ENCODE measurements at regions not wholly inside any gene's neighbourhood (a gene's known extent, or its start where the extent isn't known, plus 50 kb on each side); places are given as distances from the start of the nearest gene placed in this dataset.

DNA sequence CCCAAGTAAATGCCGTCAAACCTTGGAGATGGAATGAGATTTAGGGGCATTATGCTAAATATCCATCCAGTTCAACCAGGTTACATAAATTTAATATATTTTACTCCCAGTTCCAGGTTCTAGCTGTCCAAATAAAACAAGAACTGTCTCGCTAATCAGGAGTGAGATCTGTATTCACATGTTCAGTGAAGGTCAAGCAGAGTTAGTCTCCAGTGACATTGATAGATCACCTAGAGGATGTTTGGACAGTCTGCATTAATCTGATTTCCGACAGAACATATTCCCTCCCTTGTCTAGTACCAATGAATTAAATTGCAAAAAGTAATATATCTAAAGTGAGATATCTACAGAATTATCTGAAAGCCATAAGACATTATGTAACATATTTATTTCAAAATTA is 979.4 kb upstream of the CNTNAP5 start:
- no peaks in the 10 kb centered on the region for H3K36me3 Mint-ChIP-seq (ENCODE audit: low read depth)
- DNase-seq (no peak), ATAC-seq (no peak)
- ChIA-PET CTCF (no interaction called here), POLR2A (no interaction called here)
- H3K4me3 Mint-ChIP-seq, result no peak overlapping the region
- peaks cover 11% of the 10 kb centered on the region for H3K9me3 Mint-ChIP-seq (ENCODE audit: insufficient read depth)
- no peak overlapping the region for H3K27ac Mint-ChIP-seq
- no peaks in the 10 kb centered on the region for H3K4me1 Mint-ChIP-seq (ENCODE audit: low read depth)
- H3K27me3 Mint-ChIP-seq (ENCODE audit: low read depth), result no peaks in the 10 kb centered on the region

DNA sequence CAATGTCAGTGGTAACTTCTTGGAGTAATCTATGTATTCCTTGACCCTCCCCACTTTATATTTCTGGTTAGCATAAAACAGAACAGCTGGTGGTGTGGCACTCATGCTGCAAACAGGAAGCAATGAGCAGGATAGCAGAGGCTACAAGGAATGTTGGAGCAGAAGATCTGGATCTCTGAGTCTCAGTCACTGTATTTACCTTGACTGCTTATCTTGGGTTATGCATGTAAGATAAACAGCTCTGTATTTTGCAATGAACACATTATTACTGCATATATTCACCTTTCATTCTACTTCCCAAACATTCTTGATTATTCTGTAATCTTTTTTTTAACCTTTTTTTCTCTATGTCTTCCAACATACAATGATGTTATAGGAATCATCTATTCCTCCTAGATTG is 977.9 kb upstream of the CNTNAP5 start:
- no peaks in the 10 kb centered on the region for H3K4me1 Mint-ChIP-seq (ENCODE audit: low read depth)
- H3K9me3 Mint-ChIP-seq (ENCODE audit: insufficient read depth), result peaks cover 16% of the 10 kb centered on the region
- ATAC-seq (no peak), DNase-seq (no peak)
- H3K27ac Mint-ChIP-seq, result no peak overlapping the region
- no peaks in the 10 kb centered on the region for H3K36me3 Mint-ChIP-seq (ENCODE audit: low read depth)
- ChIA-PET CTCF (no interaction called here), POLR2A (no interaction called here)
- no peaks in the 10 kb centered on the region for H3K27me3 Mint-ChIP-seq (ENCODE audit: low read depth)
- no peak overlapping the region for H3K4me3 Mint-ChIP-seq

DNA sequence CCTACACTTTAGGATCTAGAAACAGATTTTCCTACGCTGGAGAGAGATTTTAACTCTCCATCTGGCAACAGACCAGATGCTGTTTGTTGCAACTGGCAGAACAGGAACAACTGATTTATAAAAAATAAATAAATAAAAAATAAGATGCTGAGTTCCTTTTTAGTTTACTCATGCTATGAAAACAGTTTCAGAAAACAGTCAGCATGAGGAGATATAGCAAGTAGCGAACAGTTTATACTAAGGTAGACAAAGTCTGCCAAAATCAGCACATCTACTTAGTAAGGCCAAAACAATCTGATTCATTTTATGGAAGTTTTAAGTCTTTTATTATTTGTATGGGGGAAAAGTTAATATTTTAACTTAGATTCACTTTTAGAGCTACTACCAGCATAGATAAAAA is 974.0 kb upstream of the CNTNAP5 start:
- Mint-ChIP-seq H3K9me3 (ENCODE audit: insufficient read depth) (peaks cover 11% of the 10 kb centered on the region), H3K27me3 (ENCODE audit: low read depth) (no peaks in the 10 kb centered on the region), H3K4me3 (no peak overlapping the region), H3K4me1 (ENCODE audit: low read depth) (no peaks in the 10 kb centered on the region), H3K27ac (no peak overlapping the region), H3K36me3 (ENCODE audit: low read depth) (no peaks in the 10 kb centered on the region)
- DNase-seq, result no peak
- ATAC-seq, result no peak
- ChIA-PET POLR2A (no interaction called here), CTCF (no interaction called here)

DNA sequence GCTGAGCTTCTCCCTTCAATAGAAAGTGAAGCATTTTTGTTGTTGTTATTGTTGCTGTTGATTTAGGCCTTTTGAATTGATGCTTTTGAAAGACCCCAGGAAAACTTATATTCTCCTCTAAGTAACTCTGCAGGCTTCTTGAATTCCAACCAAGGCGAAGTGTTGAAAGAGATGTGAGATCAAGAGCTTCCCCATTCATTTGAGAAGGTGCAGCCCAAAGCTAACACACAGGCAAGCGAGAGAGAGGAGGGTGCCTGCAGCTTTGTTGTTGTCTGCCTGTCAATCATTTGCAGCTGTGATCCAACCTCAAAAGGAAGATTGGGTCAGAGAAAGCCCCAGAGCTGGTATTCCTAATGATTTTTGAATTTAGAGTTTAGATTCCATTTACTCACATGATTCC is 963.6 kb upstream of the CNTNAP5 start:
- ATAC-seq (no peak), DNase-seq (no peak)
- Mint-ChIP-seq H3K36me3 (ENCODE audit: low read depth) (no peaks in the 10 kb centered on the region), H3K27me3 (ENCODE audit: low read depth) (no peaks in the 10 kb centered on the region), H3K4me1 (ENCODE audit: low read depth) (no peaks in the 10 kb centered on the region), H3K27ac (no peak overlapping the region), H3K4me3 (no peak overlapping the region), H3K9me3 (ENCODE audit: insufficient read depth) (peaks cover 37% of the 10 kb centered on the region)
- CTCF ChIA-PET, result no interaction called here
- POLR2A ChIA-PET, result no interaction called here

DNA sequence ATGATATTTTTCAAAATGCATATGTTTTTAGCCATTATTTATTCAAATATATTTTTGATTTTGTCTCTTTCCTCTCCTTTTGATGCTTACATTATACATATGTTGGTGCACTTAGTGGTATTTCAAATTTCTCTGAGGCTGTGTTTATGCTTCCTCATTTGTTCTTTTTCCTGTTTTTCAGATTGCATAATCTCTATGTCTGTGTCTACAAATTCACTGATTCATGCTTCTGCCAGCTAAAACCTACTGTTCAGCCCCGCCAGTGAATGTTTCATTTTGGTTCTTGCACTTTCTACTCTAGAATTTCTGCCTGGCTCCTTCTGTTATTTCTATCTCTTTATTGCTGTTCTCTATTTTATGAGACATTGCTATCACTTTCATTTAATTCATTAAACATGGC is 951.7 kb upstream of the CNTNAP5 start:
- no peak overlapping the region for H3K27ac Mint-ChIP-seq
- H3K4me3 Mint-ChIP-seq, result no peak overlapping the region
- H3K36me3 Mint-ChIP-seq (ENCODE audit: low read depth), result no peaks in the 10 kb centered on the region
- H3K4me1 Mint-ChIP-seq (ENCODE audit: low read depth), result no peaks in the 10 kb centered on the region
- no peak for ATAC-seq
- DNase-seq, result no peak
- peaks cover 6% of the 10 kb centered on the region for H3K9me3 Mint-ChIP-seq (ENCODE audit: insufficient read depth)
- ChIA-PET POLR2A (no interaction called here), CTCF (no interaction called here)
- H3K27me3 Mint-ChIP-seq (ENCODE audit: low read depth), result no peaks in the 10 kb centered on the region

DNA sequence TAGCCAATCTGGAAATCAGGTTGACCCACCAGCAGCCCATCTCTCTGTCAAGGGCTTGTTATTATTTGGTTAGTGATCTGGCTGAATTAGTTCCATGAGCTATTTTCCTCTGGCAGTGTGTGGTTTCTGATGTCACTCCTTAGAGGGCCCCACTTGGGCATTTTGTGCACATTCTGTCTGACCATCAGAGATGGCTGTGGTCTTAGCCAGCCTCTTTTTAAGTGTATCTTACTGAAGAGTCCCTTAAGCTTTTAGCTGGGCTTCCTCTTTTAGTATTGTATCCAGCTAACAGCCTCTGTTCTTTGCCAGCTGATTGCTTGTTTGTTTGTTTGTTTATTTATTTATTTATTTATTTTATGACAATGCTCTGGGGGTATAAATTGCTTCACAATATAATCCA is 951.1 kb upstream of the CNTNAP5 start:
- DNase-seq, result no peak
- H3K27me3 Mint-ChIP-seq (ENCODE audit: low read depth), result no peaks in the 10 kb centered on the region
- peaks cover 6% of the 10 kb centered on the region for H3K9me3 Mint-ChIP-seq (ENCODE audit: insufficient read depth)
- POLR2A ChIA-PET, result no interaction called here
- H3K36me3 Mint-ChIP-seq (ENCODE audit: low read depth), result no peaks in the 10 kb centered on the region
- no peak overlapping the region for H3K27ac Mint-ChIP-seq
- ATAC-seq, result no peak
- H3K4me3 Mint-ChIP-seq, result no peak overlapping the region
- no peaks in the 10 kb centered on the region for H3K4me1 Mint-ChIP-seq (ENCODE audit: low read depth)
- CTCF ChIA-PET, result no interaction called here

DNA sequence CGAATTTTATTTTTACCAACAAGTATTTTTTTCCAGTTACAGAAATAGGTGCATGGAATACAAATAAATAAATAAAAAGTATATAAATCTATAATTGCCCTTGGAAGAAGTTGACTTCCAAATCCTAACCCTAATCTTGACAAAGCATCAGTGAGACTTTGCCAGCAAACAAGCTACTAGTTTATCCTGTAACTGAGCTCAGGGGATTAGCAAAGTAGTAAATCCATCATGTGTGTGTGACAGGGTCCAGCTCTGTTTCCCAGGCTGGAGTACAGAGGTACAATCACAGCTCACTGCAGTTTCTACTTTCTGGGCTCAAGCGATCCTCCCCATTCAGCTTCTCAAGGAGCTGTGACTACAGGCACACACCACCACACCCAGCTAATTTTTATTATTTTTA is 948.0 kb upstream of the CNTNAP5 start:
- no peak for DNase-seq
- ChIA-PET POLR2A (no interaction called here), CTCF (no interaction called here)
- no peak for ATAC-seq
- H3K36me3 Mint-ChIP-seq (ENCODE audit: low read depth), result no peaks in the 10 kb centered on the region
- H3K9me3 Mint-ChIP-seq (ENCODE audit: insufficient read depth), result peaks cover 16% of the 10 kb centered on the region
- H3K27me3 Mint-ChIP-seq (ENCODE audit: low read depth), result no peaks in the 10 kb centered on the region
- no peaks in the 10 kb centered on the region for H3K4me1 Mint-ChIP-seq (ENCODE audit: low read depth)
- no peak overlapping the region for H3K4me3 Mint-ChIP-seq
- H3K27ac Mint-ChIP-seq, result no peak overlapping the region

DNA sequence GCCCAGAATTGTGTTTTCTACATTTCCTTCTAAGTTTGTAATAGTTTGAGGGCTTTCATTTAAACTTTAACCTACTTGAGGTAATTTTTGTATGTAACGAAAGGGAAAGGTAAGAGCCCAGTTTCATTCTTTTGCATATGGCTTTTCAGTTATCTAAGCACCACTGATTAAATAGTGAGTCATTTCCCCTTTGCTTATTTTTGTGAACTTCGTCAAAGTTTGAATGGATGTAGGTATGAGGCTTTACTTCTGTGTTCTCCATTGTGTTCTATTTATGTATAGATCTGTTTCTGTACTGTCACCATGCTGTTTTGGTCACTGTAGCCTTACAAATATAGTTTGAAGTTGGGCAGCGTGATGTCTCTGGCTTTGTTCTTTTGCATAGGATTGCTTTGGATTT is 944.8 kb upstream of the CNTNAP5 start:
- POLR2A ChIA-PET, result no interaction called here
- H3K4me3 Mint-ChIP-seq, result no peak overlapping the region
- peaks cover 16% of the 10 kb centered on the region for H3K9me3 Mint-ChIP-seq (ENCODE audit: insufficient read depth)
- no peaks in the 10 kb centered on the region for H3K36me3 Mint-ChIP-seq (ENCODE audit: low read depth)
- H3K27me3 Mint-ChIP-seq (ENCODE audit: low read depth), result no peaks in the 10 kb centered on the region
- CTCF ChIA-PET, result no interaction called here
- no peak for ATAC-seq
- no peaks in the 10 kb centered on the region for H3K4me1 Mint-ChIP-seq (ENCODE audit: low read depth)
- no peak overlapping the region for H3K27ac Mint-ChIP-seq
- no peak for DNase-seq

DNA sequence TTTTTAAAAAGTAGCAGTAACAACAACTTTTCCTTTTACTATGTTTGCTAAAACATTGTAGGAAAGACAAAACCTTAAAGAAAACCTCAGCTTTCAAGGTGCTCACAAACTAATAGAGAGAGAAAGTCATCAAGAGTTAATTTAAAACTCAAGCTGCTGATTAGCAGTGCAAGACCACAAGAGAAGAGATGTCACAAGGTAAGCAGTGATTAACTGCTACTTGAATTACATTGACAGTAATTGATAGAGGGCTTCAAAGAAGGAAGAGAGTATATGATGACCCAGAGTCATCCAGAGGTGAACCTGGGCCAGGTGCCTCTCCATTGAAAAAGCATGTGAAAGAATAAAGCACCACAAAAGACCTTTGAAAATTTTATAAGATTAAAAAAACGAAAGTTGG is 939.6 kb upstream of the CNTNAP5 start:
- POLR2A ChIA-PET, result no interaction called here

DNA sequence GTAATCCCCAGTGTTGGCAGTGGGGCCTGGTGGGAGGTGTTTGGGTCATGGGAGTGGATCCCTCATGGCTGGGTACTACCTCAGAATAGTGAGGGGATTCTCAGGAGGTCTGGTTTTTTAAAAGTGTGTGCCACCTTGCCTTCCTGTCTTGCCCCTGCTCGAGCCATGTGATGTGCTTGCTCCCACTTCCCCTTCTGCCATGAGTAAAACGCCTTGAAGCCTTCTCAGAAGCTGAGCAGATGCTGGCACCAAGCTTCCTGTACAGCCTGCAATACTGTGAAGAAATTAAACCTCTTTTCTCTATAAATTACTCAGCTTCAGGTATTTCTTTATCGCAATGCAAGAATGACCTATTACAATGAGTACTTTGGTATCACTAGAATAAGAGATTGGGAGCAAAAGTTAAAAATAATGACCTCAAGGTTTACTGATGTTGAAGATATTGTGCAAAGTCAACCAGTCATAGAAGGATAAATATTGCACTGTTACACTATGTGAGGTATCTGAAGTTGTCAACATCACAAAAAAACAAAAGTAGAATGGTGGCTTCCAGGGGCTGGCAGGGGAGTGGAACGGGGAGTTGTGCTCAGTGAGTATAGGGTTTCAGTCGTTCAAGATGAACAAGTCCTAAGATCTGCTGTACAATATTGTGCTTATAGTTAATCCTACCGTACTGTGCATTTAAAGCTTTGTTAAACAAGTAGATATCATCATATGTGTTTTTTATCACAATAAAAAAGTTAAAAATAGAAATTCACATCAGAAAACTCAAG is 938.3 kb upstream of the CNTNAP5 start:
- ATAC-seq, result no peak
- CTCF ChIA-PET, result no interaction called here
- no peak overlapping the region for H3K27ac Mint-ChIP-seq

More for the DNA sequence above, 939.6 kb upstream of the CNTNAP5 start:
- no peaks in the 10 kb centered on the region for H3K4me1 Mint-ChIP-seq (ENCODE audit: low read depth)
- H3K4me3 Mint-ChIP-seq, result no peak overlapping the region
- no peaks in the 10 kb centered on the region for H3K27me3 Mint-ChIP-seq (ENCODE audit: low read depth)
- H3K27ac Mint-ChIP-seq, result no peak overlapping the region
- ATAC-seq (no peak), DNase-seq (no peak)
- CTCF ChIA-PET, result no interaction called here
- no peaks in the 10 kb centered on the region for H3K36me3 Mint-ChIP-seq (ENCODE audit: low read depth)
- peaks cover 5% of the 10 kb centered on the region for H3K9me3 Mint-ChIP-seq (ENCODE audit: insufficient read depth)

DNA sequence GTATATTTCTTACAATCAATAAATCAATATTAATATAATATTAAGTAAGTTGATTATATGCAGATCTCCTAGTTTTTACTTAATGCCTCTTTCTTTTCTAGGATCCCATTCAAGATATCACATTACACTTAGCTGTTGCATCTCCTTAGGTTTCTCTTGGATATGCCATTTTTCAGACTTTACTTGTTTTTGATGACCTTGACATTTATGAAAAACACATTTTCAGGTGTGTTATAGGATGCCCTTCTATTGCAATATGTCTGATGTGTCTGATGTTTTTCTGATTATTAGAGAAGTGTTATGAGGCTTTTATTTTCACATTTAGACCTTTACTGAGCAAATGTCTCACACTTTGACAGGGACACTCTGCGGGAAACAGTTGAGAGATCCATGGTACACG is 933.6 kb upstream of the CNTNAP5 start:
- no peaks in the 10 kb centered on the region for H3K4me1 Mint-ChIP-seq (ENCODE audit: low read depth)
- no peaks in the 10 kb centered on the region for H3K27me3 Mint-ChIP-seq (ENCODE audit: low read depth)
- DNase-seq (no peak), ATAC-seq (no peak)
- ChIA-PET CTCF (no interaction called here), POLR2A (no interaction called here)
- no peak overlapping the region for H3K27ac Mint-ChIP-seq
- peaks cover 5% of the 10 kb centered on the region for H3K9me3 Mint-ChIP-seq (ENCODE audit: insufficient read depth)
- no peaks in the 10 kb centered on the region for H3K36me3 Mint-ChIP-seq (ENCODE audit: low read depth)
- no peak overlapping the region for H3K4me3 Mint-ChIP-seq

More for the DNA sequence above, 938.3 kb upstream of the CNTNAP5 start:
- Mint-ChIP-seq H3K27me3 (ENCODE audit: low read depth) (no peaks in the 10 kb centered on the region), H3K36me3 (ENCODE audit: low read depth) (no peaks in the 10 kb centered on the region), H3K9me3 (ENCODE audit: insufficient read depth) (peaks cover 5% of the 10 kb centered on the region), H3K4me1 (ENCODE audit: low read depth) (no peaks in the 10 kb centered on the region), H3K4me3 (no peak overlapping the region)
- DNase-seq, result no peak
- POLR2A ChIA-PET, result no interaction called here

DNA sequence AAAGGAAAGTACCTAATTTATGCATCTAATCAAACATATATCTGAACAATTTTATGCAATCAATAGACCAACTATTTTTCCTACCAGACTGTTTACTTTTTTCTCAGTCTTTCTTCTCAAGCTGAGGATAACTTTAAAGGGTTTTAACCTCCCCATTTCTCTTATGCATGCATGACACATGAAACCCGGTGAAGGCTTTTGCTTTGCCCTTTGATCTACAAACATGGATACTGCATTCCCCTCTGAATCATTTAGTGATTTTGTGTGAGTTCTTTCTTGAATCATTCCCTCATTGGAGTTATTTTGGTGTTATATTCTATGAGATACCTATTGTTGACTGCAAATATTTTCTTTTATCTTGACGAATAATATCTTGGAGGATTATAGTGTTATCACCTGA is 931.9 kb upstream of the CNTNAP5 start:
- CTCF ChIA-PET, result no interaction called here
- DNase-seq (no peak), ATAC-seq (no peak)
- Mint-ChIP-seq H3K36me3 (ENCODE audit: low read depth) (no peaks in the 10 kb centered on the region), H3K27ac (no peak overlapping the region), H3K27me3 (ENCODE audit: low read depth) (no peaks in the 10 kb centered on the region), H3K4me1 (ENCODE audit: low read depth) (no peaks in the 10 kb centered on the region), H3K4me3 (no peak overlapping the region), H3K9me3 (ENCODE audit: insufficient read depth) (peaks cover 5% of the 10 kb centered on the region)
- POLR2A ChIA-PET, result no interaction called here

DNA sequence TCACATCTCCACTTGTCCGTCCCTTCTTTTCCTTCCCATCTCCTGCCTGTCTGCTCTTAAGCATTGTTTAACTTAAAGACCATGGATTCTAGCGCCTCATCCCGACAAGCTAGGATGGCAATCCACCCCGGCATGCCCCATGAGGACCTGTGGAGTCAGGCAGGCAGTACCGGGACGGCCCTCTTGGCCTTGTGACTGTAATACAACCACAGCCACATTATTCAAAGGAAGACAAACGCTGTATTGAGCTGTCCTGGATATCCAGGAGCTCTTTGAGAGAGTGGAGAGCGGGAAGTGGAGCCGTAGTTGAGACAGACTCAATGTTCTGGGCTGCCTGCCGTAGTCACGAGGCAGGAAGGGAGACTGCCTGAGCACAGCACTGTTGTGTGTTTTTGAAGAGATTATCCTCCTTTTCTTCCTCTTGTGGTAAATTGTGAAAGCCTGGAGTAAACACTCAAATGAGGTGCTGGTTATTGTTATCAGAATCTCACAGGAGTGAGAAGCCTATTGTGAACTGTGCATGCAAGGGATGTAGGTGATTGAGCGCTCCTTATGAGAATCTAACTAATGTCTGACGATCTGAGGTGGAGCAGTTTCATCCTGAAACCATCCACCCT is 929.8 kb upstream of the CNTNAP5 start:
- Mint-ChIP-seq H3K9me3 (ENCODE audit: insufficient read depth) (no peaks in the 10 kb centered on the region), H3K36me3 (ENCODE audit: low read depth) (no peaks in the 10 kb centered on the region), H3K4me1 (ENCODE audit: low read depth) (no peaks in the 10 kb centered on the region), H3K27me3 (ENCODE audit: low read depth) (no peaks in the 10 kb centered on the region), H3K27ac (no peak overlapping the region), H3K4me3 (no peak overlapping the region)
- no peak for DNase-seq
- no peak for ATAC-seq
- ChIA-PET POLR2A (no interaction called here), CTCF (no interaction called here)

All from activated CD8-positive, alpha-beta T cell treated with anti-CD3 and anti-CD28 coated beads, Interleukin-2, amount 10 ng/mL, durations not matched to agents 7 days and 5 days (primary cell).